ENCODE measurements at regions not wholly inside any gene's neighbourhood (a gene's known extent, or its start where the extent isn't known, plus 50 kb on each side); places are given as distances from the start of the nearest gene placed in this dataset.
A peak's percentile ranks its signal among the peaks of the same experiment; 100 is the strongest.

DNA sequence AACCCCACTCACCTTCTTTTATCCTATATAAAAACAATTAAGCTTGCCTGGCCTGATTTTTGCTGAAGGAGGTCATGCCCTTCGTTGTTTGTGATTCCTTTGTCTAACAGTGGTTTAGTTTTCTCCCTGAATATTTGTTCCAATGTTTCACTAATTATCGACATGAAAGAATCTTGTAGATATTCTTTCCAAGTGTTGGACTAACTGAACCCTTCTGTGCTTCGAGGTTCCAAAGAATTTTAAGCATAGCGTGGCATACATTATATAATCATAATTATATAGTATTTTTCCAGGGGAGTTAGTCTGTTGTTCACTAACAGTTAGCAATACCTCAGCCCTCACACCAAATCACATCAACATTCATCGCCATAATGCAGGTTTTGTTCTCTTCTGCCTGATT is 418.9 kb upstream of the ADGRL2 start:
- DNase-seq = no peak
- H3K9me3 ChIP-seq = no peaks in the 10 kb centered on the region
- no peak overlapping the region for H3K27ac ChIP-seq
- H3K27me3 ChIP-seq = no peaks in the 10 kb centered on the region
- H3K4me1 ChIP-seq = no peaks in the 10 kb centered on the region
- TF ChIP-seq, protein P1, sequence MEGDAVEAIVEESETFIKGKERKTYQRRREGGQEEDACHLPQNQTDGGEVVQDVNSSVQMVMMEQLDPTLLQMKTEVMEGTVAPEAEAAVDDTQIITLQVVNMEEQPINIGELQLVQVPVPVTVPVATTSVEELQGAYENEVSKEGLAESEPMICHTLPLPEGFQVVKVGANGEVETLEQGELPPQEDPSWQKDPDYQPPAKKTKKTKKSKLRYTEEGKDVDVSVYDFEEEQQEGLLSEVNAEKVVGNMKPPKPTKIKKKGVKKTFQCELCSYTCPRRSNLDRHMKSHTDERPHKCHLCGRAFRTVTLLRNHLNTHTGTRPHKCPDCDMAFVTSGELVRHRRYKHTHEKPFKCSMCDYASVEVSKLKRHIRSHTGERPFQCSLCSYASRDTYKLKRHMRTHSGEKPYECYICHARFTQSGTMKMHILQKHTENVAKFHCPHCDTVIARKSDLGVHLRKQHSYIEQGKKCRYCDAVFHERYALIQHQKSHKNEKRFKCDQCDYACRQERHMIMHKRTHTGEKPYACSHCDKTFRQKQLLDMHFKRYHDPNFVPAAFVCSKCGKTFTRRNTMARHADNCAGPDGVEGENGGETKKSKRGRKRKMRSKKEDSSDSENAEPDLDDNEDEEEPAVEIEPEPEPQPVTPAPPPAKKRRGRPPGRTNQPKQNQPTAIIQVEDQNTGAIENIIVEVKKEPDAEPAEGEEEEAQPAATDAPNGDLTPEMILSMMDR (IDR thresholded peaks at IDR 0.05) = no peak
- TF ChIP-seq POLR2A (IDR thresholded peaks at IDR 0.05) = no peak
- H3K36me3 ChIP-seq = no peaks in the 10 kb centered on the region
- no peak overlapping the region for H3K4me3 ChIP-seq

DNA sequence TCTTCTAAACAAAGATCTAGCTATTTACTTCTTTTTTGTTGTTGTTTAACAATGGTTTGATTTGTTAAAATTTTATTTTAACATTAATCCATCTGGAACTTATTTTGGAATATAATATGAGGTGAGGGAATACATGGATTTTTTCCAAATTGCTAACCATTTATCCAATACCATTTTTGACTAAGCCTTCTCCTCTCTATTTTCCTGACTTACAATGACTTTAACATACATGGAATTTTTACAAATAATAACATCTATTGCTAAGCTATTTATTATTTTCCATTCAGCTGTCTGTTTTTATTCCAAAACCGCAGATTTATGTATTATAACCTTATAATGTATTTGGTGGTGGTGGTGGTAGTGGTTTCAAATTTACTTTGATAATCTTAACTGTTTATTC is 420.3 kb upstream of the ADGRL2 start:
- Histone ChIP-seq H3K4me3 (no peak overlapping the region), H3K36me3 (no peaks in the 10 kb centered on the region), H3K9me3 (no peaks in the 10 kb centered on the region), H3K4me1 (no peaks in the 10 kb centered on the region), H3K27ac (no peak overlapping the region), H3K27me3 (no peaks in the 10 kb centered on the region)
- TF ChIP-seq, protein P1 (IDR thresholded peaks at IDR 0.05) = no peak
- no peak for TF ChIP-seq POLR2A (IDR thresholded peaks at IDR 0.05)
- no peak for DNase-seq

DNA sequence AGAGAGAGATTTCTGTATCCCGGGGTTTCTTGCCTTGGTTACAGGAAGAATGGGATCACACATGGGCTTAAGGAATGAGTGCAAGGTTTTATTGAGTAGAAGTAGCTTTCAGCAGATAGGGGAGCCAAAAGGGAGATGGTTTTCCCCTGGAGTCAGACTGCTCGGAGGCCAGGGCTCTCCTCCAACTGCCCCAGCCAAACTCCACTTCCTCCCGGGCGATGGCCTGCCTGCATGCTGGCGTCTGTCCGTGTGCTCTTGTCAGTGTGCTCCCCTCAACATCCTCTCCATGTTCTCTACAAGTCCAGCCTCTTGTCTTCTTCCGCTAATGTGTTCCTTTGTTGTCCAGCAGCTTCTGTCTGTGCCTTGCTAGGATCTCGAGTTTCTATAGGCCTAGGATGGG is 421.3 kb upstream of the ADGRL2 start:
- TF ChIP-seq, protein P1 (IDR thresholded peaks at IDR 0.05) = no peak
- no peak for TF ChIP-seq POLR2A (IDR thresholded peaks at IDR 0.05)
- no peaks in the 10 kb centered on the region for H3K27me3 ChIP-seq

GRCh38 chr1:81377406-81377805 is 423.3 kb upstream of the ADGRL2 start:
- Histone ChIP-seq H3K27ac (no peak overlapping the region), H3K4me3 (no peak overlapping the region), H3K36me3 (no peaks in the 10 kb centered on the region), H3K27me3 (no peaks in the 10 kb centered on the region), H3K9me3 (no peaks in the 10 kb centered on the region), H3K4me1 (no peaks in the 10 kb centered on the region)
- TF ChIP-seq POLR2A (IDR thresholded peaks at IDR 0.05) = no peak
- TF ChIP-seq, protein P1 (IDR thresholded peaks at IDR 0.05) = peak in 2 of 6 experiments; percentile 6 to 8
- no peak for DNase-seq

More for the DNA sequence above, 421.3 kb upstream of the ADGRL2 start:
- Histone ChIP-seq H3K27ac (no peak overlapping the region), H3K9me3 (no peaks in the 10 kb centered on the region), H3K4me1 (no peaks in the 10 kb centered on the region), H3K36me3 (no peaks in the 10 kb centered on the region), H3K4me3 (no peak overlapping the region)
- DNase-seq = no peak

DNA sequence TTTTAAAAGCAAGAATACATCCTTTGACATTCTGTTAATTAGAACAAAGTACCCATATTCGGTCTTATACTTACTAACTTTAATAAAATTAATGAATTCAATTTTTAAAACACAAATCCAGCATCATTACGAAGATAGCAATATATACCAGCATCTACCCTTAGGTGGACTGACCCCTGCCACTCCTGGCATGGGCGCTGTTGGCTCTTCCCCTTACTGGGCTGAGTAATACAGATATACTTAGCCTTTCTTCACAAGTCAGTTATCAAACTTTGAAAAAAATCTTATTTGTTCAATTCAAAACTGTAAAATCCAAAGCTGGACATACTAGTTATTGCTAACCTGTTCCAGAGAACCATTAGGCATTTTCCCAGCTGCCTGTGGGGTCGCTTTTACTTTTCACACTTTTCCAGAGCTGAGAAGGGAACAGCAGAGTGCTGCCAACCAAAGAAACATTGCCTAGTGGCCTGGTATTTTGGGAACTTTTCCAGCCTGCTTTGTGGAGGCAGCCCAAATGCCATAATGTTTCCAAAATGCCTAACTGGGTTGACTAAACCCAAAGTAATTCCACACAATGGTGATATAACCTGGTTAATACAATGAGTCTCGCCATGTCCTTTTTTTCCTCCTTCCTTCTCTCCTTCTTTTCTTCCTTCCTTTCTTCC is 424.7 kb upstream of the ADGRL2 start:
- no peak for TF ChIP-seq POLR2A (IDR thresholded peaks at IDR 0.05)
- DNase-seq = no peak
- Histone ChIP-seq H3K27ac (no peak overlapping the region), H3K4me3 (no peak overlapping the region), H3K9me3 (no peaks in the 10 kb centered on the region), H3K27me3 (no peaks in the 10 kb centered on the region), H3K4me1 (no peaks in the 10 kb centered on the region), H3K36me3 (no peaks in the 10 kb centered on the region)

GRCh38 chr1:81374481-81374880 is 426.3 kb upstream of the ADGRL2 start:
- Histone ChIP-seq H3K27me3 (no peaks in the 10 kb centered on the region), H3K27ac (no peak overlapping the region), H3K9me3 (no peaks in the 10 kb centered on the region), H3K4me3 (no peak overlapping the region), H3K4me1 (no peaks in the 10 kb centered on the region), H3K36me3 (no peaks in the 10 kb centered on the region)
- TF ChIP-seq POLR2A (IDR thresholded peaks at IDR 0.05) = no peak
- TF ChIP-seq, protein P1 (IDR thresholded peaks at IDR 0.05) = no peak
- DNase-seq = no peak
